ENCODE measurements at regions not wholly inside any gene's neighbourhood (a gene's known extent, or its start where the extent isn't known, plus 50 kb on each side); places are given as distances from the start of the nearest gene placed in this dataset.

DNA sequence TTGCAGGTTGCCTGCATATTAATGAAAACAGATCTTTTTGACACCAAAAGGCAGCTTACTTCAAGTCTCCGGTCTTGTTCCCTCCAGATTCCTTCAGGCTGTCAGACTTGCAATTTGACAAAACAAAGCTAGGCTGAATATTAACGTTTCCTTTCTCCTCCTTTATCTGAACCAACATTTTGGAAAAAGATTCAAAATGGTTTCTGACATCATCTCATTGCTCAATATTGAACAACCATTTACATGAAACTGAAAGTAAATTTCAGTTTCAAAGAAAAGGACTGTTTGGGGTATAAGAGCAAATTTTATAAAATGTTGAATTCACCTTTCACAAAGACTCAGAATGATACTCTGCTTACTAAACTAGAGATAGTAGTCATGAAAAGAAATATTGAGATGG is 521.8 kb downstream of the KCNJ2 start (continued):
- TF ChIP-seq, protein P1, sequence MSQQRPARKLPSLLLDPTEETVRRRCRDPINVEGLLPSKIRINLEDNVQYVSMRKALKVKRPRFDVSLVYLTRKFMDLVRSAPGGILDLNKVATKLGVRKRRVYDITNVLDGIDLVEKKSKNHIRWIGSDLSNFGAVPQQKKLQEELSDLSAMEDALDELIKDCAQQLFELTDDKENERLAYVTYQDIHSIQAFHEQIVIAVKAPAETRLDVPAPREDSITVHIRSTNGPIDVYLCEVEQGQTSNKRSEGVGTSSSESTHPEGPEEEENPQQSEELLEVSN (IDR thresholded peaks at IDR 0.05), result no peak
- TF ChIP-seq SAP30 (IDR thresholded peaks at IDR 0.05; ENCODE audit: insufficient read depth, insufficient replicate concordance, low read length) (no peak), TEAD4 (IDR thresholded peaks at IDR 0.05; ENCODE audit: low read depth, low read length) (no peak), SIRT6 (IDR thresholded peaks at IDR 0.05; ENCODE audit: low read length) (no peak)
